GM12892 (cell line): ENCODE measurements at regions not wholly inside any gene's neighbourhood (a gene's known extent, or its start where the extent isn't known, plus 50 kb on each side); places are given as distances from the start of the nearest gene placed in this dataset.

Experiments
- POLR2A ChIP-seq: IDR thresholded peaks from 2 replicates; pipeline ENCODE4 v1.6.1; 2011; ENCODE audit warnings: low read depth, low read length, control low read depth
- POLR2AphosphoS5 ChIP-seq: IDR thresholded peaks from 2 replicates; pipeline ENCODE4 v1.6.1; 2011; ENCODE audit warnings: low read depth, low read length, control low read depth

GRCh38 chr7:19620470-19620869, 88.4 kb downstream of the POLR1F start:
- TF ChIP-seq POLR2A: no peak
- TF ChIP-seq POLR2AphosphoS5: no peak
